GM19397 (cell line): ENCODE measurements at regions not wholly inside any gene's neighbourhood (a gene's known extent, or its start where the extent isn't known, plus 50 kb on each side); places are given as distances from the start of the nearest gene placed in this dataset.

Experiments
- ATAC-seq: cut with Tn5 transposase; IDR thresholded peaks from one replicate; pipeline ENCODE4 v1.9.1; 2021; ENCODE audit warnings: mild to moderate bottlenecking, moderate library complexity; ENCODE audit not compliant: unreplicated experiment

GRCh38 chr2:150417278-150417677 is 70.2 kb downstream of the RND3 start:
- ATAC-seq = no peak

DNA sequence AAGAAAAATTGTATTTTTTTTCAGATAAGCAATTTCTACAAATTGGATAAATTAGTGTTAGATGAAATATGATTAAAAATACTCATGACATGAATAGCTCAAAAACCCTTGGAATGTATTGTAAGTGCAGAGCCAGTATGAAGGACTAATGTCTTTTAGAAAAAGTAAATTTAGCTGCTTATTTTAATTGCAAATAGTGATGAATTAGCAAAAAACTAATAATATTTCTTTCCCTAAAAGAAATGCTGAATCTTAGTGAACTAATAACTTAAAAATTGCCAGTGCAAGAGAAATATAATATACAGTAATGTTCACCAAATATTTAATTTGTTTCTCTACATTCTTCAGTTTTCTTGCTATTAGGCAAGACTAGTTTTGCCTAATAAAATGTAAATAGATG is 72.4 kb downstream of the RND3 start:
- no peak for ATAC-seq

- no peak for ATAC-seq
These were observed 73.6 kb downstream of the RND3 start for GRCh38 chr2:150413910-150414309.

DNA sequence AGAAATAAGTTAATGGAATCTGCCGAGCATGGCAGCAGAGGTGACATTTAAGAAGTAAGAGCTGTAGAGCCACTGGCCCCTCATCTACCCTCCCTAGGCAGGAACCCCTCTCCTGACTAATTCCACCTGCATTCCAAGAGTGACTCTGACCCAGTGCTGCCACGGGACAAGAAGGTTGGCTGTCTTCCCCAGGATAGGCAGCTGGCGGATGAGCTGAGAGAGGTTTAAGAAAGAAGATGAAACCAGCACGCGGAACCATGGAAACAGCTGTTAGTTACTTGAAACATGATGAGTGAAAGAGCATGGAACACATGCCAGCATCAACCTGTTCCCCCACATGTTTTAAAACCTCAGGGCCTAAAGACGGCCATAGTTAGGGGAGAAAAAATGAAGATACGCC is 74.1 kb downstream of the RND3 start:
- no peak for ATAC-seq

- ATAC-seq = no peak
These were observed 76.7 kb downstream of the RND3 start for GRCh38 chr2:150410809-150411208.

DNA sequence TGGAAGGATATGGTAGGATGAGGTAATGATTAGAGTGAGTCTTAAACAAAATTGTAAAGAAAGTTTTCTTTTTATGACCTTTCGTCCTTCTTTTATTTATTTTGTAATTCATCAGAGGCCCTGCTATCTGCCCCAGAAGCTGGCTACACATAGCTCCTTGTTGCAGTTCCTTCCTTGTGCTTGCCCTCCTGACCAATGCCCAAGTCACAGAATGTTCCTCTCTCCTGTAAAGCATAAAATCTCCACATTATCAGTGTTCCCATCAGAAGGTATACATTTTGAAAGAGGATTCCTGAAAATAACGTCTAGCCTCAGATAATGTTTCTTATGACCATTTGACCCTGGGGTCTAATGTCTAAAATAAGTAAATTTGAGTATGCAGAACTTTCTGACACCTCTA is 78.3 kb downstream of the RND3 start:
- ATAC-seq = no peak

- no peak for ATAC-seq
These were observed 83.3 kb downstream of the RND3 start for GRCh38 chr2:150404147-150404546.

- ATAC-seq = peak; percentile 81
These were observed 84.0 kb downstream of the RND3 start for GRCh38 chr2:150403457-150403856.

DNA sequence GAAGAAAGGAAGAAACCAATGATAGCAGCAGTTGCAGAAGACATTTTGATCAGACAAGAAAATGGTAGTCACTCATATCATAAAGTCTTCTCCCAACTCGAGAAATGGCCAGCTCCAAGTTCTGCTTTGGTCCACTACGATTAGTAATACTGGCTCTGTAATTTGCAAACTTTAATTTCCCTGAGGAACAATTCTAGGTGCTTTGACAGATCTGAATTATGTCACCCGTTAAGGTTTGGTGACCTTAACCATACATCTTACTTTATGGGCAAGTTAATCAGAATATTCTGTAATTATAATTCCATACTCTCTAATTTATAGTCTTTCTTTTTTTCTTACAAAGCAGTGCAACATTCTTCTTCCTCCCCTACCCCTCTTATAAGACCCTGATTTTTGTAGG is 84.5 kb downstream of the RND3 start:
- ATAC-seq = no peak

DNA sequence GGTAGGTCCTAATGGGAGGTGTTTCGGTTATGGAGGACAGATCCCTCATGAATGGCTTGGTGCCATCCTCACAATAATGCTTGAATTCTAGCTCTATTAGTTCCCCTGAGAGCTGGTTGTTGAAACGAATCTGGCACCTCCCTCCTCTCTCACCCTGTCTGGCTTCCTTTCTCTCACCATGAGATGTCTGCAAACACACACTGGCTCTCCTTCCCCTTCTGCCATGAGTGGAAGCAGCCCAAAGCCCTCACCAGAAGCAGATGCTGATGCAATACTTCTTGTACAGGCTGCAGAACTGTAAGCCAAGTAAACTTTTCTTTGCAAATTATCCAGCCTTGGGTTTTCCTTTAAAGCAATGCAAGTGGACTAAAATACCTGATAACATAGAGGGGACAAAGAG is 86.6 kb downstream of the RND3 start:
- ATAC-seq = no peak

GRCh38 chr2:150392614-150393013 is 94.9 kb downstream of the RND3 start:
- no peak for ATAC-seq

DNA sequence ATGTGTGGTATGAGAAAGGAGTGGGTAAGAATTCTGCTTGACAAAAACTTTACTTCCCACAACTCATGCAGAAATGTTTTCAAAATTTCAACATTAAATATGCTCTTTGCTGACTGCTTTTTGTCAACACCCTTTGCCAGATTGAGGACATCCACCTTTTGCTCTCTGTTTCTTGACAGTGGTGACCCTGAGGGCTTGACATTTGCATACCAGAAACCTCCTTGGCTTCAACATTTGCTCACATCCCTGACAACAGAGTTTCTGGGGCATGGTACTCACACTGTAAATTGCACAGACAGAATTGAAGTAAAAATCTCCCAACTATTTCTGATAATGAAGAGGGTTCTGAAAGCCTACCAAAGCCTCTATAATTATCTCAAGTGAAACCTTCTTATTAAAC is 95.7 kb downstream of the RND3 start:
- ATAC-seq = no peak

GRCh38 chr2:150389447-150389846 is 98.0 kb downstream of the RND3 start:
- ATAC-seq = no peak

DNA sequence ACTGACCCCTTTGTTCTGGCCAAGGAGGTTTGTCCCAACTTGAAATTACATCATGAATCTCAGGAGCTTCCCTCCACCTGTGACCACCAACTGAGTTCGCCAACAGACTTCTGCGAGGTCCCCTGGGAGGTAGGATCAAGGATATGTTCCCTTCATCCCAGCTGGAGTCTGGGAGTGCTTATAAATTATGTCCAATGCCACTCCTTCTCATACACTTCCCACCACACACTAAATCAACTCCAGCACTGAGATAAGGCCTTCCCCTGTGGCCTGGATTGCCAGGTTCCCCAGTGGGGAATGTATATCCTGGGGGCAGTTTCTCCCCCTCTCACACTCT is 99.2 kb downstream of the RND3 start:
- no peak for ATAC-seq

GRCh38 chr2:150387586-150388288 is 99.7 kb downstream of the RND3 start:
- ATAC-seq = no peak

- ATAC-seq = no peak
These were observed 102.3 kb downstream of the RND3 start for GRCh38 chr2:150385211-150385610.

DNA sequence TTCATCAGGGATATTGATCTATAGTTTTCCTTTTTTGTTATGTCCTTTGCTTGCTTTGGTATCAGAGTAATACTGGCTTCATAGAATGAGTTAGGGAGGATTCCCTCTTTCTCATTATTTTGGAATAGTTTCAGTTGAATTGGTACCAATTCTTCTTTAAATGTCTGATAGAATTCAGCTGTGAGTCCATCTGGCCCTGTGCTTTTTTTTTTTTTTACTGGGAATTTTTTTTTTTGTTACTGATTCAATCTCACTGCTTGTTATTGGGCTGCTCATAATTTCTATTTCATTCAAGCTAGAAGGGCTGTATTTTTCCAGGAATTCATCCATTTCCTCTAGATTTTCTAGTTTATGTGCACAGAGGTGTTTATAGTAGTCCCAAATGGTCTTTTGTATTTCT is 103.9 kb downstream of the RND3 start:
- no peak for ATAC-seq

DNA sequence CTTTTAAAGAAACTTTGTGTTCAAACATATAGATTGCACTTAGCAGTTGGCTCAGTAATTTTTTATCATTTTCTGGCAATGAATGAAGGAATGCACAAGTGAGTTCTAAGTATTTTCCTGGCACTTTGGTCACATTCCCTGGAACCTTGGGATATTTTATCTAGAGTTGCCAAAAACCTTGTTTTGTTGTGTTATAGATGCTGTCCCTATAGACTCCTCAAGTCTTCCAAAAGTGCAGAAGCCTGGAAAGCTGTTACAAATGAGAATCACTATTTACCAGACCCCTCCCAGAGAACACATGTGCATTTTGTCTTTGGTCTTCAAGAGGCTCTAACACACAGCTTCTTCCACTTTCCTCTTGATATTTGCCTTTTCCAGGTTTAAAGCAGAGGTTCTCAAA is 108.3 kb downstream of the RND3 start:
- ATAC-seq = no peak

DNA sequence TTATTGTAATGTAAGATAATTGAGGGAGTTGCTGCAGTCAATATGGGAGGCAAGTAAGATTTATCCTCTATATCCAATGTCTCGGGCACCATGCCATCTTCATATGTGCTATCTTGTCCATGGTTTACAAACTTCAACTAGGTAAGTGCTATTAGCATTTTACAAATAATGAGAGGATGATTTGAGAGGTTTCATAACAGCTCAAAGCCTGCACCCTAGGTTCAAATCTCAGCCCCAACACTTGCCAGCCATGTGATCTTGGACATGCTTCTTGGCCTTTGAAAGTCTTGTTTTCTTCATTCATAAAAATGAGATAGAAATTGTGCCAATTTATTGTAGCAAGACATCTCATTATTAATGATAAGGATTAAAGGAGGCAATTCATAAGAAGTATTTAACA is 108.8 kb downstream of the RND3 start:
- ATAC-seq = no peak

- no peak for ATAC-seq
These were observed 110.7 kb downstream of the RND3 start for GRCh38 chr2:150376553-150377335.

DNA sequence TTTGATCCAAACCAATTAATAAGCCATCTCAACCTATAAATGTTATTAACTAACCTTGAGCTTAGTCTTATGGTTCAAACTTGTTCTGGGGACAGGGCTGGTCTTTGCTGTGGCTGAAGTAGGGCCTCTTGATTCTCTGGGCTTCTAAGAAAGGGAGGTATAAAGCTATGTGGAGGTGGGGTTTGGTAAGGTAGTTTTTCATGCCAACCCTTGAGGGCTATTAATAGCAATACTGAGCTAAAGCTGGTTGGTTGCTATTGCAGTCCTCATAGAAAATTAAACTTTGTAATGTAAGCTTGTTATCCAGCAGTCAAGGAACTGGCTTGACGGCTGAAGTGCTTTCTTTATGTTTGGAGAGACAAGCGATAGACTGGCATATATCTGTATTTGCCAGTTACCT is 112.1 kb downstream of the RND3 start:
- no peak for ATAC-seq

- ATAC-seq = no peak
These were observed 113.0 kb downstream of the RND3 start for GRCh38 chr2:150374492-150374891.

DNA sequence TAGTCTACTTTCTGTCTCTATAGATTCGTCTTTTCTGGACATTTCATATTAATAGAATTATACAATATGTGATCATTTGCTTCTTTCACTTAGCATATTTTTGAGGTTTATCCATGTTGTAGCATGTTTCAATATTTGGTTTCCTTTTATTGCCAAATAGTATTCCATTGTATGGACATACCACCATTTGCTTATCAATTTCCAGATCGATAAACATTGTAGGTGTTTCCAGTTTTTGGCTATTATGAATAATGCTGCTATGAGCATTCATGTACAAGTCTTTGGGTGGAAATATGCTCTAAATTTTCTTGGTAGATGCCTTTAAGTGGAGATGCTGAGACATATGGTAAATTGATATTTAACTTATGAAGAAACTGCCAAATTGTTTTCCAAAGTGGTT is 114.1 kb downstream of the RND3 start:
- no peak for ATAC-seq
